Epithelial cell of esophagus (primary cell): ENCODE measurements at regions not wholly inside any gene's neighbourhood (a gene's known extent, or its start where the extent isn't known, plus 50 kb on each side); places are given as distances from the start of the nearest gene placed in this dataset.

Source experiments
- DNase-seq: peaks from one replicate; pipeline ENCODE4 v3.0.0; 2010; ENCODE audit warnings: low read depth
- H3K4me3 ChIP-seq: 2 replicates; pipeline ENCODE4 v1.5.1; 2011; ENCODE audit warnings: mild to moderate bottlenecking, low read length, control low read depth
- CTCF ChIP-seq: IDR thresholded peaks from 2 replicates; pipeline ENCODE4 v1.5.1; 2011; ENCODE audit warnings: low read depth, mild to moderate bottlenecking, low read length, control low read depth, inconsistent platforms; ENCODE audit not compliant: insufficient read depth; ENCODE audit errors: missing control alignments

GRCh38 chr1:232328486-232329102, 301.3 kb downstream of the SIPA1L2 start:
- H3K4me3 ChIP-seq: no peak overlapping the region
- TF ChIP-seq CTCF: no peak
- DNase-seq: no peak

GRCh38 chr1:232327899-232328298, 302.0 kb downstream of the SIPA1L2 start:
- no peak overlapping the region for H3K4me3 ChIP-seq
- TF ChIP-seq CTCF: no peak
- DNase-seq: no peak

- no peak for TF ChIP-seq CTCF
- no peak overlapping the region for H3K4me3 ChIP-seq
- DNase-seq: no peak
Measured at GRCh38 chr1:232327269-232327668, 302.7 kb downstream of the SIPA1L2 start.

GRCh38 chr1:232322162-232322734, 307.7 kb downstream of the SIPA1L2 start:
- H3K4me3 ChIP-seq: no peak overlapping the region
- no peak for TF ChIP-seq CTCF
- no peak for DNase-seq

- DNase-seq: no peak
- no peak overlapping the region for H3K4me3 ChIP-seq
- no peak for TF ChIP-seq CTCF
Measured at GRCh38 chr1:232319518-232320210, 310.3 kb downstream of the SIPA1L2 start.

GRCh38 chr1:232319072-232319471, 310.9 kb downstream of the SIPA1L2 start:
- DNase-seq: peak; percentile 97
- no peak for TF ChIP-seq CTCF

More at GRCh38 chr1:232319072-232319471, 310.9 kb downstream of the SIPA1L2 start:
- peak overlapping the region; percentile 7 for H3K4me3 ChIP-seq
